ENCODE measurements at regions not wholly inside any gene's neighbourhood (a gene's known extent, or its start where the extent isn't known, plus 50 kb on each side); places are given as distances from the start of the nearest gene placed in this dataset.

GRCh38 chr13:34721631-34722595 is 220.2 kb upstream of the NBEA start:
- H3K36me3 ChIP-seq (ENCODE audit: insufficient read depth, low read length), result no peaks in the 10 kb centered on the region
- H2AFZ ChIP-seq (ENCODE audit: low read length), result no peak overlapping the region
- H4K20me1 ChIP-seq (ENCODE audit: insufficient read depth, low read length), result no peaks in the 10 kb centered on the region
- no peak for DNase-seq (ENCODE audit: insufficient read length, low spot score, missing footprints)
- no peak overlapping the region for H3K4me3 ChIP-seq (ENCODE audit: insufficient read depth, low read length)
- H3K27me3 ChIP-seq (ENCODE audit: insufficient read depth, low read length), result no peaks in the 10 kb centered on the region
- no peaks in the 10 kb centered on the region for H3K79me2 ChIP-seq (ENCODE audit: insufficient read depth, low read length)
- no peak overlapping the region for H3K4me2 ChIP-seq (ENCODE audit: insufficient read depth, low read length)
- TF ChIP-seq CTCF (IDR thresholded peaks at IDR 0.05; ENCODE audit: extremely low read depth, low read depth, low read length), result no peak
- H3K4me1 ChIP-seq (ENCODE audit: insufficient read depth, low read length), result no peaks in the 10 kb centered on the region
- H3K27ac ChIP-seq (ENCODE audit: low read depth, low read length), result no peak overlapping the region
- H3K9me3 ChIP-seq (ENCODE audit: low read depth, low read length), result no peaks in the 10 kb centered on the region

GRCh38 chr13:34722922-34723321 is 219.1 kb upstream of the NBEA start:
- no peaks in the 10 kb centered on the region for H3K79me2 ChIP-seq (ENCODE audit: insufficient read depth, low read length)
- H3K4me3 ChIP-seq (ENCODE audit: insufficient read depth, low read length), result no peak overlapping the region
- no peaks in the 10 kb centered on the region for H3K36me3 ChIP-seq (ENCODE audit: insufficient read depth, low read length)
- no peak overlapping the region for H3K4me2 ChIP-seq (ENCODE audit: insufficient read depth, low read length)
- no peaks in the 10 kb centered on the region for H4K20me1 ChIP-seq (ENCODE audit: insufficient read depth, low read length)
- no peak overlapping the region for H3K27ac ChIP-seq (ENCODE audit: low read depth, low read length)
- H2AFZ ChIP-seq (ENCODE audit: low read length), result no peak overlapping the region
- no peak for DNase-seq (ENCODE audit: insufficient read length, low spot score, missing footprints)
- H3K4me1 ChIP-seq (ENCODE audit: insufficient read depth, low read length), result no peaks in the 10 kb centered on the region
- H3K9me3 ChIP-seq (ENCODE audit: low read depth, low read length), result no peaks in the 10 kb centered on the region
- no peak for TF ChIP-seq CTCF (IDR thresholded peaks at IDR 0.05; ENCODE audit: extremely low read depth, low read depth, low read length)
- H3K27me3 ChIP-seq (ENCODE audit: insufficient read depth, low read length), result no peaks in the 10 kb centered on the region

- Histone ChIP-seq H3K4me2 (ENCODE audit: insufficient read depth, low read length) (no peak overlapping the region), H3K27me3 (ENCODE audit: insufficient read depth, low read length) (no peaks in the 10 kb centered on the region), H3K9me3 (ENCODE audit: low read depth, low read length) (no peaks in the 10 kb centered on the region), H2AFZ (ENCODE audit: low read length) (no peak overlapping the region), H3K79me2 (ENCODE audit: insufficient read depth, low read length) (no peaks in the 10 kb centered on the region), H4K20me1 (ENCODE audit: insufficient read depth, low read length) (no peaks in the 10 kb centered on the region), H3K4me1 (ENCODE audit: insufficient read depth, low read length) (no peaks in the 10 kb centered on the region), H3K4me3 (ENCODE audit: insufficient read depth, low read length) (no peak overlapping the region), H3K27ac (ENCODE audit: low read depth, low read length) (no peak overlapping the region), H3K36me3 (ENCODE audit: insufficient read depth, low read length) (no peaks in the 10 kb centered on the region)
- no peak for DNase-seq (ENCODE audit: insufficient read length, low spot score, missing footprints)
- TF ChIP-seq CTCF (IDR thresholded peaks at IDR 0.05; ENCODE audit: extremely low read depth, low read depth, low read length), result no peak
These were observed 211.1 kb upstream of the NBEA start for GRCh38 chr13:34730961-34731360.

GRCh38 chr13:34731486-34731885 is 210.6 kb upstream of the NBEA start:
- H4K20me1 ChIP-seq (ENCODE audit: insufficient read depth, low read length), result no peaks in the 10 kb centered on the region
- H3K9me3 ChIP-seq (ENCODE audit: low read depth, low read length), result no peaks in the 10 kb centered on the region
- no peak overlapping the region for H3K4me2 ChIP-seq (ENCODE audit: insufficient read depth, low read length)
- H3K79me2 ChIP-seq (ENCODE audit: insufficient read depth, low read length), result no peaks in the 10 kb centered on the region
- DNase-seq (ENCODE audit: insufficient read length, low spot score, missing footprints), result no peak
- H2AFZ ChIP-seq (ENCODE audit: low read length), result no peak overlapping the region
- no peak for TF ChIP-seq CTCF (IDR thresholded peaks at IDR 0.05; ENCODE audit: extremely low read depth, low read depth, low read length)
- no peaks in the 10 kb centered on the region for H3K27me3 ChIP-seq (ENCODE audit: insufficient read depth, low read length)
- no peak overlapping the region for H3K4me3 ChIP-seq (ENCODE audit: insufficient read depth, low read length)
- no peaks in the 10 kb centered on the region for H3K36me3 ChIP-seq (ENCODE audit: insufficient read depth, low read length)
- H3K27ac ChIP-seq (ENCODE audit: low read depth, low read length), result no peak overlapping the region
- no peaks in the 10 kb centered on the region for H3K4me1 ChIP-seq (ENCODE audit: insufficient read depth, low read length)
